LNCaP clone FGC (cell line): ENCODE measurements at regions not wholly inside any gene's neighbourhood (a gene's known extent, or its start where the extent isn't known, plus 50 kb on each side); places are given as distances from the start of the nearest gene placed in this dataset.

ENCODE experiments used
- DNase-seq: peaks from one replicate; pipeline ENCODE4 v3.0.0-alpha.2; 2011; ENCODE audit warnings: low read depth
- H3K4me3 ChIP-seq: 2 replicates; pipeline ENCODE4 v1.5.1; 2011; ENCODE audit warnings: mild to moderate bottlenecking, low read depth, low read length, control low read depth
- CTCF ChIP-seq: IDR thresholded peaks from 2 replicates; pipeline ENCODE4 v1.5.1; 2012; ENCODE audit warnings: mild to moderate bottlenecking; ENCODE audit not compliant: control insufficient read depth, insufficient read depth; ENCODE audit errors: extremely low read depth

GRCh38 chr5:89582768-89583339 is 699.9 kb upstream of the MEF2C start:
- no peak for TF ChIP-seq CTCF
- no peak overlapping the region for H3K4me3 ChIP-seq
- no peak for DNase-seq

GRCh38 chr5:89580976-89581375 is 698.0 kb upstream of the MEF2C start:
- no peak for DNase-seq
- no peak for TF ChIP-seq CTCF
- H3K4me3 ChIP-seq = no peak overlapping the region

- no peak for DNase-seq
These were observed 692.3 kb upstream of the MEF2C start for GRCh38 chr5:89575319-89575718.

GRCh38 chr5:89573345-89573744 is 690.4 kb upstream of the MEF2C start:
- TF ChIP-seq CTCF = no peak
- H3K4me3 ChIP-seq = no peak overlapping the region
- no peak for DNase-seq

More at GRCh38 chr5:89575319-89575718, 692.3 kb upstream of the MEF2C start:
- no peak for TF ChIP-seq CTCF
- no peak overlapping the region for H3K4me3 ChIP-seq

- no peak for DNase-seq
- no peak for TF ChIP-seq CTCF
- no peak overlapping the region for H3K4me3 ChIP-seq
These were observed 689.7 kb upstream of the MEF2C start for GRCh38 chr5:89572696-89573095.

GRCh38 chr5:89570557-89570956 is 687.6 kb upstream of the MEF2C start:
- DNase-seq = no peak

More at GRCh38 chr5:89570557-89570956, 687.6 kb upstream of the MEF2C start:
- H3K4me3 ChIP-seq = no peak overlapping the region
- TF ChIP-seq CTCF = no peak
